DND-41 (cell line): ENCODE measurements at regions not wholly inside any gene's neighbourhood (a gene's known extent, or its start where the extent isn't known, plus 50 kb on each side); places are given as distances from the start of the nearest gene placed in this dataset.

Source experiments
- ATAC-seq: fragments of 200-7000 bp; cut with Tn5 transposase; 3 replicates; pipeline ENCODE4 v1.9.1; 2021; ENCODE audit warnings: low read depth; ENCODE audit not compliant: insufficient read depth
- DNase-seq: peaks from one replicate; pipeline ENCODE4 v3.0.0-alpha.2; 2020
- H2AFZ ChIP-seq: 2 replicates; pipeline ENCODE4 v1.6.0; 2012; ENCODE audit warnings: low read depth, low read length
- H3K27ac ChIP-seq: 2 replicates; pipeline ENCODE4 v1.5.1; 2012; ENCODE audit warnings: low read length, inconsistent platforms
- H3K27me3 ChIP-seq: fragments of 200-600 bp; sonication (generic); 2 replicates; pipeline ENCODE4 v1.6.0; 2012; ENCODE audit warnings: low read length, mild to moderate bottlenecking, inconsistent platforms; ENCODE audit not compliant: insufficient read depth, poor library complexity
- H3K36me3 ChIP-seq: 2 replicates; pipeline ENCODE4 v1.5.1; 2012; ENCODE audit warnings: low read length, inconsistent platforms; ENCODE audit not compliant: insufficient read depth
- H3K4me1 ChIP-seq: 2 replicates; pipeline ENCODE4 v1.5.1; 2012; ENCODE audit warnings: mild to moderate bottlenecking, low read length; ENCODE audit not compliant: insufficient read depth
- H3K4me2 ChIP-seq: 2 replicates; pipeline ENCODE4 v1.6.0; 2012; ENCODE audit warnings: mild to moderate bottlenecking, moderate library complexity, low read length, inconsistent platforms; ENCODE audit not compliant: insufficient read depth
- H3K4me3 ChIP-seq, 2 experiments: fragments of 200-600 bp in 1 of 2; shearing (Covaris generic) in 1 of 2; 2 replicates each; pipeline ENCODE4 v1.5.1; 2012 to 2016; ENCODE audit warnings: inconsistent platforms in 2 of 2, low read length in 2 of 2, mild to moderate bottlenecking in 2 of 2, low read depth in 1 of 2, moderate library complexity in 1 of 2
- H3K79me2 ChIP-seq: 2 replicates; pipeline ENCODE4 v1.6.0; 2012; ENCODE audit warnings: low read length, inconsistent platforms; ENCODE audit not compliant: insufficient read depth
- H3K9ac ChIP-seq: 2 replicates; pipeline ENCODE4 v1.6.0; 2012; ENCODE audit warnings: low read depth, mild to moderate bottlenecking, inconsistent platforms, low read length, moderate library complexity
- H3K9me3 ChIP-seq: 2 replicates; pipeline ENCODE4 v1.5.1; 2012; ENCODE audit warnings: low read length, moderate library complexity, mild to moderate bottlenecking, inconsistent platforms; ENCODE audit not compliant: insufficient read depth, severe bottlenecking
- H4K20me1 ChIP-seq: 2 replicates; pipeline ENCODE4 v1.6.0; 2012; ENCODE audit warnings: low read length; ENCODE audit not compliant: insufficient read depth
- EZH2 ChIP-seq: IDR thresholded peaks from 3 replicates; pipeline ENCODE4 v1.6.1; 2012; ENCODE audit warnings: borderline replicate concordance, low read depth, mild to moderate bottlenecking, moderate library complexity, low read length, inconsistent platforms; ENCODE audit not compliant: severe bottlenecking
- TF ChIP-seq, protein P1 (sequence below): IDR thresholded peaks from 2 replicates; pipeline ENCODE4 v1.5.1; 2012; ENCODE audit warnings: borderline replicate concordance, low read length, moderate library complexity, mild to moderate bottlenecking; ENCODE audit not compliant: poor library complexity, severe bottlenecking; ENCODE audit errors: extremely low read depth

DNA sequence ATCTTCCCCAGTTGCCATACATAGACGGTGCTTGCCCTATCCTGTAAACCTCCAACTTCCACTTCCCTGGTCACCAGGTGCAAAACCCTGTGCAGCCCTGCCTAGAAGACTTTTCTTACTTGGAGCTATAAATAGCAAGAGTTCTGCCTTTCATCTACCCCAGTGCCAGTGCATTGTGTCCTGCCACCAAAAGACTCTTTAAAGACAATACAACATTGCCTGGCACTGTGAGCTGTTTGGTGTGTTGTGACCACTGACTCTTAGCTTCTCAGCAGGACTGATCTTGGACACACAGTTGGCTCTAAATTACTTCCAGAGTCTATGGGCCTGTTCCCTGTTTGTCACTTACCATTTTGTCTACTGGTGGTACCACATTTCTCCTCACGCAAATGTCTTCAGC lies 608.1 kb downstream of the CDH9 start:
- Histone ChIP-seq H3K9ac (no peak overlapping the region), H3K79me2 (no peaks in the 10 kb centered on the region), H3K4me2 (no peak overlapping the region), H3K4me1 (no peaks in the 10 kb centered on the region), H3K9me3 (no peaks in the 10 kb centered on the region), H3K4me3 (no peak overlapping the region), H4K20me1 (no peaks in the 10 kb centered on the region), H3K36me3 (no peaks in the 10 kb centered on the region), H3K27me3 (no peaks in the 10 kb centered on the region), H3K27ac (no peak overlapping the region), H2AFZ (no peak overlapping the region)
- ATAC-seq (no peak), DNase-seq (no peak)
- no peak for TF ChIP-seq EZH2
- TF ChIP-seq, protein P1, sequence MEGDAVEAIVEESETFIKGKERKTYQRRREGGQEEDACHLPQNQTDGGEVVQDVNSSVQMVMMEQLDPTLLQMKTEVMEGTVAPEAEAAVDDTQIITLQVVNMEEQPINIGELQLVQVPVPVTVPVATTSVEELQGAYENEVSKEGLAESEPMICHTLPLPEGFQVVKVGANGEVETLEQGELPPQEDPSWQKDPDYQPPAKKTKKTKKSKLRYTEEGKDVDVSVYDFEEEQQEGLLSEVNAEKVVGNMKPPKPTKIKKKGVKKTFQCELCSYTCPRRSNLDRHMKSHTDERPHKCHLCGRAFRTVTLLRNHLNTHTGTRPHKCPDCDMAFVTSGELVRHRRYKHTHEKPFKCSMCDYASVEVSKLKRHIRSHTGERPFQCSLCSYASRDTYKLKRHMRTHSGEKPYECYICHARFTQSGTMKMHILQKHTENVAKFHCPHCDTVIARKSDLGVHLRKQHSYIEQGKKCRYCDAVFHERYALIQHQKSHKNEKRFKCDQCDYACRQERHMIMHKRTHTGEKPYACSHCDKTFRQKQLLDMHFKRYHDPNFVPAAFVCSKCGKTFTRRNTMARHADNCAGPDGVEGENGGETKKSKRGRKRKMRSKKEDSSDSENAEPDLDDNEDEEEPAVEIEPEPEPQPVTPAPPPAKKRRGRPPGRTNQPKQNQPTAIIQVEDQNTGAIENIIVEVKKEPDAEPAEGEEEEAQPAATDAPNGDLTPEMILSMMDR = no peak

DNA sequence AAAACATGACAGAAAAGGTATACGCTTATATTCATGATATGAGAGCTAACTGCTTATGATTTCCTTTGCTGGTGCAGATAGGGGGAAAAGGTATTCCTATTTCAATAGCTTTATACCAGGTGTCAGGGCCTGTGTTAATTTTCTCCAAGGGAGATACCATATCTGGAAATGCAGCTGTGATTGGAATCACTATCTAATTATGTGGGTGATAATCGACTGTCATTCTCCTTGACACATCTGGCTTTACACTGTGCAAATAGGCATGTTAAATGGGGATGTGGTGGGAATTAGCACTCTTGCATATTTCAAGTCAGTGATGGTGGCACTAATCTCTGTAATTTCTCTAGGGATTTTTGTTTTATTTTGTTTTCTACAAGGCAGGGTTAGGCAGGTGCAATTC lies 611.1 kb downstream of the CDH9 start:
- ATAC-seq (no peak), DNase-seq (no peak)
- H3K27ac ChIP-seq = no peak overlapping the region
- H3K9ac ChIP-seq = no peak overlapping the region
- no peaks in the 10 kb centered on the region for H3K79me2 ChIP-seq
- H3K4me3 ChIP-seq = no peak overlapping the region
- H2AFZ ChIP-seq = no peak overlapping the region
- TF ChIP-seq, protein P1 = no peak
- no peak for TF ChIP-seq EZH2
- H3K27me3 ChIP-seq = no peaks in the 10 kb centered on the region
- H3K36me3 ChIP-seq = no peaks in the 10 kb centered on the region
- H3K4me2 ChIP-seq = no peak overlapping the region
- H4K20me1 ChIP-seq = no peaks in the 10 kb centered on the region
- H3K9me3 ChIP-seq = no peaks in the 10 kb centered on the region
- H3K4me1 ChIP-seq = no peaks in the 10 kb centered on the region

DNA sequence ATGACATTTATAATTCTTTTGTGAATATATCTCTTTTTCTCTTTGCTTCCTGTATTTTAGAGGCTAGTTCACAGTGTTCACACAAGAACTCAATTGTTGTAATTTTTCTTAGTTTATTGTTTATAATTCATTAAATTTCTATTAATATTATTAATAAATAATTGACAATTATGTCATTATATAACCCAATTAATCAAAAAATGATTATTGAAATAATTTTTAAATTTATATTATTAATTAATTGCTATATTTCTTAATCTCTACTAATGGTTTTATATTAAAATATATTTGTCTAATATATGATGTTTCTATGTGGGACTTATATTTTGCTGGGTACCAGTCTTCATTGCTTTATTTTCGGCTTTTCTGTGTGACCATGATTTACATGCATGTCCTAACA lies 618.4 kb downstream of the CDH9 start:
- ATAC-seq = no peak

More for the DNA sequence above, 618.4 kb downstream of the CDH9 start:
- H3K36me3 ChIP-seq = no peaks in the 10 kb centered on the region
- H3K27me3 ChIP-seq = no peaks in the 10 kb centered on the region
- no peak overlapping the region for H3K9ac ChIP-seq
- H3K27ac ChIP-seq = no peak overlapping the region
- TF ChIP-seq, protein P1 = no peak
- no peak for TF ChIP-seq EZH2
- no peak overlapping the region for H3K4me3 ChIP-seq
- H3K9me3 ChIP-seq = no peaks in the 10 kb centered on the region
- no peaks in the 10 kb centered on the region for H4K20me1 ChIP-seq
- no peak overlapping the region for H2AFZ ChIP-seq
- no peak for DNase-seq
- no peak overlapping the region for H3K4me2 ChIP-seq
- H3K4me1 ChIP-seq = no peaks in the 10 kb centered on the region
- H3K79me2 ChIP-seq = no peaks in the 10 kb centered on the region
